Testis (tissue), 2 donors: ENCODE measurements at regions not wholly inside any gene's neighbourhood (a gene's known extent, or its start where the extent isn't known, plus 50 kb on each side); places are given as distances from the start of the nearest gene placed in this dataset.

ENCODE experiments used
- POLR2A ChIP-seq: fragments of 450-650 bp; IDR thresholded peaks from one replicate; pipeline ENCODE4 v1.6.1; 2017; ENCODE audit warnings: antibody characterized with exemption, mild to moderate bottlenecking, moderate library complexity
- TF ChIP-seq, protein P1 (sequence below), 3 experiments: fragments of 450-650 bp in 2 of 3; fragments of 200-600 bp in 1 of 3; sonication (generic) in 1 of 3; IDR thresholded peaks; one replicate each; pipeline ENCODE4 v1.5.1; 2016 to 2019; ENCODE audit warnings: antibody characterized with exemption in 3 of 3, mild to moderate bottlenecking in 2 of 3, moderate library complexity in 1 of 3

GRCh38 chr5:131022811-131023497, 142.1 kb downstream of the HINT1 start:
- TF ChIP-seq, protein P1, sequence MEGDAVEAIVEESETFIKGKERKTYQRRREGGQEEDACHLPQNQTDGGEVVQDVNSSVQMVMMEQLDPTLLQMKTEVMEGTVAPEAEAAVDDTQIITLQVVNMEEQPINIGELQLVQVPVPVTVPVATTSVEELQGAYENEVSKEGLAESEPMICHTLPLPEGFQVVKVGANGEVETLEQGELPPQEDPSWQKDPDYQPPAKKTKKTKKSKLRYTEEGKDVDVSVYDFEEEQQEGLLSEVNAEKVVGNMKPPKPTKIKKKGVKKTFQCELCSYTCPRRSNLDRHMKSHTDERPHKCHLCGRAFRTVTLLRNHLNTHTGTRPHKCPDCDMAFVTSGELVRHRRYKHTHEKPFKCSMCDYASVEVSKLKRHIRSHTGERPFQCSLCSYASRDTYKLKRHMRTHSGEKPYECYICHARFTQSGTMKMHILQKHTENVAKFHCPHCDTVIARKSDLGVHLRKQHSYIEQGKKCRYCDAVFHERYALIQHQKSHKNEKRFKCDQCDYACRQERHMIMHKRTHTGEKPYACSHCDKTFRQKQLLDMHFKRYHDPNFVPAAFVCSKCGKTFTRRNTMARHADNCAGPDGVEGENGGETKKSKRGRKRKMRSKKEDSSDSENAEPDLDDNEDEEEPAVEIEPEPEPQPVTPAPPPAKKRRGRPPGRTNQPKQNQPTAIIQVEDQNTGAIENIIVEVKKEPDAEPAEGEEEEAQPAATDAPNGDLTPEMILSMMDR (IDR thresholded peaks at IDR 0.05): no peak
- TF ChIP-seq POLR2A: no peak
